Rectal smooth muscle tissue (tissue), 1 donor: ENCODE measurements at regions not wholly inside any gene's neighbourhood (a gene's known extent, or its start where the extent isn't known, plus 50 kb on each side); places are given as distances from the start of the nearest gene placed in this dataset.

ENCODE experiments used
- H3K27ac ChIP-seq: one replicate; pipeline ENCODE4 v1.7.0; 2013; ENCODE audit warnings: low read depth, low read length, inconsistent platforms
- H3K27me3 ChIP-seq: one replicate; pipeline ENCODE4 v1.7.0; 2013; ENCODE audit warnings: low read length; ENCODE audit not compliant: control insufficient read depth, insufficient read depth
- H3K36me3 ChIP-seq: one replicate; pipeline ENCODE4 v1.7.0; 2013; ENCODE audit warnings: low read length; ENCODE audit not compliant: control insufficient read depth, insufficient read depth
- H3K4me1 ChIP-seq: one replicate; pipeline ENCODE4 v1.7.0; 2013; ENCODE audit warnings: low read length; ENCODE audit not compliant: control insufficient read depth, insufficient read depth
- H3K4me3 ChIP-seq: one replicate; pipeline ENCODE4 v1.7.0; 2013; ENCODE audit warnings: low read length
- H3K9ac ChIP-seq: one replicate; pipeline ENCODE4 v1.7.0; 2013; ENCODE audit warnings: low read length

DNA sequence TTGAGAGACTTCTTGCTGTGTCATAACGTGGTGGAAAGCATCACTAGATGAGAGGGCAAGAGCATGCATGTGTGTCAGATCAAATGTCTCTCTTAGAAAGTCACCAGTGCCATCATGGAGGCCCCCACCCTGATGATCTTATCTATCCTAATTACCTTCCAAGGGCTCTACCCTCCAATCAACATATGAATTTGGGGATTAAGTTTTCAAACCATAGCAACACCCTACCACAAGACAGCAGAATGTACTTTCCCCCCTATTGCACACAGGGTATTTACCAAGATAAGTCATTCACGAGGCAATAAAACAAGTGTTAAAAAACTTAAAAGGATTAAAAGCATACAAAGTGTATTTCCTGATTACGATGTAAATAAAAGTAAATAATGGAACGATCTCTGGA lies 515.6 kb downstream of the LMO4 start:
- Histone ChIP-seq H3K27me3 (no peaks in the 10 kb centered on the region), H3K36me3 (no peaks in the 10 kb centered on the region), H3K4me3 (no peak overlapping the region), H3K27ac (no peak overlapping the region), H3K9ac (no peak overlapping the region), H3K4me1 (no peaks in the 10 kb centered on the region)

DNA sequence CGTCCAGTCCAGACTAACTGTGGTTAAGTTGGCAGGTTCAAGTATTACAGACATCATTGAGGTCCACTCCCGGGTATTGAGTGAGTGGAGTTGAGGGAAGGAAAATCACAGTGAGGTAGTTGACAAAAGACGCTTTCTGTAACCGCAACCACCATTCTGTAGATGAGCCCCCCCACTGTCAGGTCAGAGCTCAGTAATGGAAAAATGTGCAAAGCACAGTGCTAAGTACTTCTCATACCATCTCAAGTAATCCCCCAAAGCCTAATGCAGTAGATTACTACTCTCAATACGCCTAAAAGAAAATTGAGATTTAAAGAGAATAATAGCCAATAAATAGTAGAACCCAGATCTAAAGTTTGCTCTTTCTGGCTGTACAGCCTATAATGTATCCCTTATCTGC lies 522.8 kb downstream of the LMO4 start:
- H3K27me3 ChIP-seq = no peaks in the 10 kb centered on the region
- H3K36me3 ChIP-seq = no peaks in the 10 kb centered on the region
- no peak overlapping the region for H3K27ac ChIP-seq
- no peaks in the 10 kb centered on the region for H3K4me1 ChIP-seq
- no peak overlapping the region for H3K4me3 ChIP-seq
- H3K9ac ChIP-seq = no peak overlapping the region

DNA sequence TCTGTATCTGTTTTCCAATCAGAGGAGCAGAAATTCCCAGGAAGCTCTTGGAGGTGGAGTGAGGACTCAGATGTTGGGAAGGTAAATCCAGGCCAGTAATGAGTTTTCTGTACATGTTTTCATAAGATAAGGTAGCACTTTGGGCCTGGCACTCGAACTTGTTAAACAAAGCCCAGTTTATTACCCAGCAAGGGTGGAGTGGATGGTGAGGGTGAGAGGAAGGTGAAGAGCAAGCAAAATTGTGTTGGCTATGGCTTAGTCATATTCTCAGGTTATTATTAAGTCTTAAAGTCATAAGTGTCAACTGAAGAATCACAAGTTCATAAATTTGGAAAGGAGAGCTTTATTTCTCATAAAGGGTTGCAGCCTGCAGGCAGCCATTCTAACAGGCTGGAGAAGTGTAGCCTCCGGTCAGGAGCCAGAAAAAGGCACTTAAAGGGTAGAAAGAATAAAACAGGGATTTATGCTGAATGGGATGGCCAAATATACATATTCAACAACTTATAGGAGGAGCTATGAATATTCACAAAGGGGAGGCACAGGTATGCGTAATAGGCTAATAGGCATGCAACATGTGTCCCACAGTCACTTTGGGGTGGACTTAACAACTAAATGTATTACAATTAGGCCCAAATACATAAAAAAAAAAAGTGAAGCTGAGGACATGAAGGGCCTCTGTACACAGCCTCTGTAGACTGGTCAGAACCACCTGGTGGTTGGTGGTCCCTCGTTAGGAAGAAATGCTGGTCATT lies 523.9 kb downstream of the LMO4 start:
- Histone ChIP-seq H3K27ac (no peak overlapping the region), H3K27me3 (no peaks in the 10 kb centered on the region)

DNA sequence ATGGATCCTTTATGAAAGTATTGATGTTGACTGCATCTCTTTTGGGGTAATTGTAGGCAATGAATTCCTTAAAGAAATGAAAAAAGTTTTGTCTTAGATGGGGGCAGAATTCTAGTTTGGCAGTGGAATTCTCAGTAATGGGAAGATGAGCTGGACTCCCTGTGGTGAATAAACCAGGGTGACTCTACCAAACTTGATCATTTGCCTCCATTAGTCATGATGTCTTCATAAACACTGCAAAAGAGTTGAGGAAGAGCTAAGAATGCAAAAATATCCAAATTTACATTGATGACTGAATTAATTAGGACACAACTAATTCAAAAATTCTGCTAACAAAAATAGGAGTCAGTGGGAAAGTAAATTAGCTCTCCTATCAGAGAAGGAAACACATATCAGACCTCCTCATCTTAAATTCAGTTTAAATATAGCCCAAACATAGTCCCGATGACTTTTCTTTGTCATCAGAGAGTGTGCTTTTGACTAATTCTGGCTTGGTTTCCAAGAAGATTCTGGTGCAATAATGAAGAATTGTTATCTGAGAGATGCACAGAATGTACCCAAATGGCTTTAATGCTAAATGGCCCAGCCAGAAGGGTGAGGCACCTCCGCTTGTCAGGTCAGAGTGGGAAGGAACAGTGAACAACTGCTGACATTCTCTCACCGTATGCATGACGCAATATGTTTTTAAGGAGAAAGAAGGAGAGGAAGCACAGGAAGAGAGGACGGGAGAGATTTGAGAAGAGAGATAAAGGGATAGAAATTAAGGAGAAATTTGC lies 525.1 kb downstream of the LMO4 start:
- Histone ChIP-seq H3K27me3 (no peaks in the 10 kb centered on the region), H3K36me3 (no peaks in the 10 kb centered on the region), H3K27ac (no peak overlapping the region), H3K4me1 (no peaks in the 10 kb centered on the region), H3K4me3 (no peak overlapping the region), H3K9ac (no peak overlapping the region)

More for the DNA sequence above, 523.9 kb downstream of the LMO4 start:
- no peak overlapping the region for H3K9ac ChIP-seq
- H3K4me3 ChIP-seq = no peak overlapping the region
- no peaks in the 10 kb centered on the region for H3K4me1 ChIP-seq
- H3K36me3 ChIP-seq = no peaks in the 10 kb centered on the region

DNA sequence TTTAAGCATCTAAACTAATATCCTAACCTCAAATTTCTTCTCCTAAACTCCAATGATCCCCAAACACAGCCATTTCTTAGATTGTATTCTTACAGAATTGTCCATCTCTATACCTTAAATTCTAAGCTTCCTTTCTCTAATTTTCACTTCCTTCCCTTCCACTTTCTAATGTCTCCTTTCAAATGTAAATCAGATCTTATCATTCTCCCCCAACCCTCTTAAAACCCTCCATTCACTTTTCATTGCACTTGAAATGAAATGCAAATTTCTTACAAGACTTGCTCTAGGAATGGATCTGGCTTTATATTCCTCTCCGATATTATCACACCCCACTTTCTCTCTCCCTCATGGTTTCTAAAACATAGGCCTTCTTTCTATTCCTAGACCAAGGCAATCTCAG lies 534.6 kb downstream of the LMO4 start:
- H3K4me3 ChIP-seq = no peak overlapping the region
- no peak overlapping the region for H3K9ac ChIP-seq
- no peak overlapping the region for H3K27ac ChIP-seq

DNA sequence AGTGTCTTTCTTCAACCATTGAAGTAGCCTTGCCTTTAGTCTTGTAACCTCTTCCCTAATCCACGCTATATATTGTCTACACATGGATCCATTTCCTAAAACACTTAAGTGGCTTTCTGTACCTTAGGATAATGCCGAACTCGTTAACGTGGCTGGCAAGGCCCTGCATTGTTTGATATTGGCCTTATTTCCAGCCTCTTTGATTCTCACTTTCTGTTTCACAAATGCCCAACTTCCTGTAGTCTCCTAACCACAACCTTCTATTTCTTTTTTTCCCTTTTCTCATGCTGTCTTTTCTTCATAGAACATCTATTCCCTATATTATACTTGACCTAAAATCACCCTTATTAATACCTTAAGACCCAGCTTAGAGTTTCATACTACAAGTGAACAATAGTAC lies 536.0 kb downstream of the LMO4 start:
- Histone ChIP-seq H3K4me3 (no peak overlapping the region), H3K27me3 (no peaks in the 10 kb centered on the region), H3K36me3 (no peaks in the 10 kb centered on the region), H3K27ac (no peak overlapping the region), H3K4me1 (no peaks in the 10 kb centered on the region), H3K9ac (no peak overlapping the region)

More for the DNA sequence above, 534.6 kb downstream of the LMO4 start:
- Histone ChIP-seq H3K27me3 (no peaks in the 10 kb centered on the region), H3K36me3 (no peaks in the 10 kb centered on the region), H3K4me1 (no peaks in the 10 kb centered on the region)

DNA sequence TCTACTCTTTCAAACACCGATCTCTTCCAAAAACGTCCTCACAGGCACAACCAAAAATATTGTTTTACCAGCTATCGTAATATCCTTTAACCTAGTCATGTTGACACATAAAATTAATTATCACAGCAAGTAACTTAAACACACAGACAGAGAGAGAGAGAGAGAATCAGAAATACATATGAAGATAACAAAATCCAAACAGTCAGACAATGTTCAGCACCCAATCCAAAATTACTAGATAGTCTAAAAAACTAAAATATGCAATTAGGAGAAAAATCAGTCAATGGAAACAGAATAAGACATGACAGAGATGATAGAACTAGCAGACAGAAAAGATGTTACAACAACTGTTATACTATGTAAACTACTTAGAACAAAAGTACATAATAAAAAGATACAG lies 537.7 kb downstream of the LMO4 start:
- Histone ChIP-seq H3K9ac (no peak overlapping the region), H3K27ac (no peak overlapping the region), H3K4me1 (no peaks in the 10 kb centered on the region), H3K4me3 (no peak overlapping the region), H3K27me3 (no peaks in the 10 kb centered on the region), H3K36me3 (no peaks in the 10 kb centered on the region)

DNA sequence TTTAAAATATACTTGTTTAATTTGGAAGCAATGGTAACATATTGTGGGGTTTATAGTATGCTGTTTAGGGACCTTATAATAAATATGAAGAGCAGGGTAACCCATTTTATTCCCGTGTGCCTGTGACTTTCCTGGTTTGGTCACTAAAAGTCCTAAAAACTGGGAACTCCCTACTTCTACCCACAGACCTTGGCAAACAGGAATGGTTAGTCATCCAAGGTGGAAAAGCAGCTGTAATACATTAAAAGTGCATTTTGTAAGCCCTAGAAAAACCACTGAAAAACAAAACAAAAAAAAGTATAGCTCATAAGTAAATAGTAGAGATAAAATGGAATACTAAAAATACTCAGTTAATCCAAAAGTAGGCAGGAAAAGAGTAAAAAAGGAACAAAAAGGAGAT lies 538.9 kb downstream of the LMO4 start:
- no peak overlapping the region for H3K4me3 ChIP-seq
- no peak overlapping the region for H3K27ac ChIP-seq
- no peaks in the 10 kb centered on the region for H3K27me3 ChIP-seq
- H3K9ac ChIP-seq = no peak overlapping the region
- no peaks in the 10 kb centered on the region for H3K4me1 ChIP-seq
- no peaks in the 10 kb centered on the region for H3K36me3 ChIP-seq

DNA sequence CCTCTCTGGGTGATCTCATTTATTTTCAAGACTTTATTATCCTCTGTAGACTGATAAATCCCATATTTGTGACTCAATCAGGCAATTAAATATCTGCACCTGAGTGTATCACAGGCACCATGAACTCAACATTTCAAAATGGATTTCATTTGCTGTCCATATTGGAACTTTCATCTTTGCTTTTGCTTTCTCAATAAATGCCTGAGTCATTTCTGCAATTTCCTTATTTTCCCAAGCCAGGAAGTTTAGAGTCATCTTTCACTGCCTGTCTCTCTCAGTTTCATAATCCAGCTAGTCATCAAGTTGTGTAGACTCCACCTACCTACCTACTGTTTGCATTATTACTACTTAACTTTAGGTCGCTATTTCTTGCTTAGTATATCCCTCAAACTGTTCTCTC lies 540.9 kb downstream of the LMO4 start:
- no peaks in the 10 kb centered on the region for H3K4me1 ChIP-seq
- H3K9ac ChIP-seq = no peak overlapping the region
- H3K4me3 ChIP-seq = no peak overlapping the region
- no peak overlapping the region for H3K27ac ChIP-seq
- no peaks in the 10 kb centered on the region for H3K27me3 ChIP-seq
- H3K36me3 ChIP-seq = no peaks in the 10 kb centered on the region

DNA sequence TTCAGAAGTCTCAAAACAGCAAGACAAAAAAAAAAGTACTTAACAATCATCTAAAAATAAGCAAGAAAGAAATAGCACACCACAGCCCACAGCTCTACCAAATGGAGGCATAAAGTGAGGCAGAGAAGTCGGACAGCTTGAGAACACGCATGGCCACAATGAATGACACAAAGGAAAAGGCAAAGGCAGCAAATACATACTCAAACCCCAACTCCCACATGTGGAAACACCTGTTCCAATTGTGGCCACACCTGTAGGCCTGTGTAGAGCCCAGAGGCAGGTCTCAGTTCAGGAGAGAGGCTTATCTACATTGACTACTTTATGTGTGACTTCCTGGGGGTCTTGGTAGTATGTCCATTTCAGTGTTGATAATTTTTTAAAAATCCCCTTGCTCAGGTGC lies 543.5 kb downstream of the LMO4 start:
- H3K36me3 ChIP-seq = no peaks in the 10 kb centered on the region
- H3K27ac ChIP-seq = no peak overlapping the region
- no peak overlapping the region for H3K4me3 ChIP-seq
- H3K4me1 ChIP-seq = no peaks in the 10 kb centered on the region
- H3K27me3 ChIP-seq = no peaks in the 10 kb centered on the region
- H3K9ac ChIP-seq = no peak overlapping the region

DNA sequence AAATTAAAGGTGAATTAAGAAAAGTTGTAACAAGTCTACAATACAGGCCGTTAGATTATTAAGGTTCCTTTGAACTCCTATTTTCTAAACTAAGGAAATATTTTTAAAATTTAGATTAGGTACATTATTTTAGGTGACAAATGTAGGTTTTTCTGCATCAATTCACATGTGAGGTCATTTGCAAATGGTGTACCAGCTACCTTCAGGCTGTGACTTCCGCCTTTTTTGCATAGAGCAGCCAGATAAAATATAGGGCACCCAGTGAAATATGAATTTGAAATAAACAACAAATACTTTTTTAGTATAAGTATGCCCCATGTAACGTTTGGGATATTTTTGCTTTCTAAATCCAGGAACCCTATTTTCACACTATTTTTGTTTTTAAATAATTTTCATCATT lies 544.0 kb downstream of the LMO4 start:
- Histone ChIP-seq H3K4me3 (no peak overlapping the region), H3K36me3 (no peaks in the 10 kb centered on the region), H3K4me1 (no peaks in the 10 kb centered on the region), H3K27ac (no peak overlapping the region), H3K9ac (no peak overlapping the region), H3K27me3 (no peaks in the 10 kb centered on the region)

DNA sequence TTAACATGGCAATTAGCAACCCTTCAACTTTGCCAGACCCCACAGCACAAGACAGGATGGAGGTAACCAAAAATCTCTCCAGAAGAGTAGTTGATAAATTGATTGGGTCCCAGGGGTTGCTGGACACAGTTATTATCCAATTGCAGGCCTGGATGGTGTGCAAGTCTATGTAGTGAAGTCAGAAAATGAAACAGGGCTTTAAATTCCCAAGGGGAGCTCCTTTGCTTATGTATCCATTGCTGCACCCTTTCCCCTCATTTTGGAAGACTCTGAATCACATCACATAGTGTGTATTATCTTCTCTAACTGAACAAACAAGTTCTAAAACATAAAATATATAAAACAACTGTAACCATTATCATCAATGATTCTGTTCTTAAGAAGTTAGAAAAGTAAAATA lies 550.2 kb downstream of the LMO4 start:
- Histone ChIP-seq H3K27ac (no peak overlapping the region), H3K36me3 (no peaks in the 10 kb centered on the region), H3K27me3 (no peaks in the 10 kb centered on the region), H3K4me3 (no peak overlapping the region), H3K9ac (no peak overlapping the region), H3K4me1 (no peaks in the 10 kb centered on the region)
